HG02981 (cell line): ENCODE measurements at regions not wholly inside any gene's neighbourhood (a gene's known extent, or its start where the extent isn't known, plus 50 kb on each side); places are given as distances from the start of the nearest gene placed in this dataset.

Source experiments
- ATAC-seq: cut with Tn5 transposase; IDR thresholded peaks from one replicate; pipeline ENCODE4 v1.9.1; 2021; ENCODE audit warnings: mild to moderate bottlenecking, moderate library complexity; ENCODE audit not compliant: unreplicated experiment

DNA sequence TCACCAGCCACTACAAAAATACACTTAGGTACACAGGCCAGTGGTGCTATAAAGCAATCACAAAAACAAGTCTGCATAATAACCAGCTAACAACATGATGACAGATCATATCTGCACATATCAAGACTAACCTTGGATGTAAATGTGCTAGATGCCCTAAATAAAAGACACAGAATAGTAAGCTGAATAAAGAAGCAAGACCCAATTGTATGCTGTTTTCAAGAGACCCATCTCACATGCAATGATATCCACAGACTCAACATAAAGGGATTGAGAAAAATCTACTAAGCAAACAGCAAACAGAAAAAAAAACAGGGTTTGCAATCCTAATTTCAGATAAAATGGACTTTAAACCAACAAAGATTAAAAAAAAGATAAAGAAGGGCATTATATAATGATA is 505.4 kb upstream of the FZD8 start:
- no peak for ATAC-seq

DNA sequence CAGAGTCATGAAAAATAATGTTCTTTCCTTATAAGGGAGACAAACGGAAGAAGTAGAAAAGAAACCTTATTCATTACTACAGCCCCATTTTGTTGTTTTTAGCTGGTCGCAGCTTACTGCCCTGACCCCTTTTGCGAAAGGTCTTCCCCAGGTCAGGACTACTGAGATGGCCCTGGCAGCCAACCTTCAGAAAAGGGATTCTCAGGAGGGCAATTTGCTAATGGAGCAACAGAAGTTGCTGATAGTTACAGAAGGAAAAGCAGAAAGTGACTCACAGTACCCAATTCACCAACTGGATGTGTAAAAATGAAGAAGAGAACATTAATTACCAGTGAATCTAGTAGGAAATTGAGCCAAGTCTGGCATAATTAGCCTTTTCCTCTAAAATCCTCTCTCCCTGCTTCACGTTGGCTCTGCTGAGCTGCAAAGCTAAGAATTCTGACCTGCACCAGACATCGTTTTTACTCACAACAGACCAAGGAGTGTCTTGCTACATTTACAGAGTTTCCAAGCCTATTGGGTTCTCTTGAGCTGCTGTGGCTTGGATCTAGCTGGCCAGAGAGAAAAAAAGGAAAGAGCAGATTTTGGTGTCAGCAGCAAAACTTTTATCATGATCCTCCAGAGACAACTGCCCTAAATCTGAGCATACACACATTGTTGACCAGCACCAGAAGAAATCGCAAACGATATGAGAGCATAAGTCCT is 499.9 kb upstream of the FZD8 start:
- no peak for ATAC-seq

DNA sequence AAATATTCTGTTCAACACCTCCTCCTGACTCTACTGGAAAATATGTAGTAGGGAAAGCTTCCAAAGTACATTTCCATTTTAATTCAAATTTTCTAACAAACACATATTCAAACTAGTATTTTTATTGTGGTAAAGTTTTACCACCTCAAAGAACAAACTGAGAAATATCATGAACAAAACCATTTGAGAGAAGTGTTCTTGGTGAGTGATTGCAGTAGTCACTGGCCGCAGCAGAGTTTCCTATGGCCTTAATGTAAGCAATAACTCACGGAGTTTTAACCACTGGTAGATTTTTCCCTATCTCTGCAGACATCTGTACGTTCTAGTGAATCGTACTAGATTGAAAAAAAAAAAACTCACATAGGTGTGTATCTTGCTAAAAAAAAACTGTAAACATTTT is 487.0 kb upstream of the FZD8 start:
- no peak for ATAC-seq

DNA sequence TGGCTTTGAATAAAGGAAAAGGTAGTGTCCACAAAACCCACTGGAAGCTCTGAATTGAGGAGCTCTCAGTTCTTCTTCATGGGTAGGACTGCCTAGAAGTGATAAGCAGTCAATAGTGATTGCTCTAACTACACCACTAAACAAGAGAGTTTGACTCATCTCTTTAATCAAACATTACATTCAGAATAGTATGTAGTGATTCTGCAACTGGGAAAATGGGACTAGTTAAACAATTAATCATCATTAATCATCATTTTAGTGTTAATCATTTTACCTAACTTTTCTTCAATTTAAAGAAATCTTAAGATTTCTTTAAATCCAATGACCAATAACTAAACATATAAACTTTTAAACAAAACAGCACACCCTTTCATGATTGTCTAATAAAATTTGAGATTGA is 484.0 kb upstream of the FZD8 start:
- no peak for ATAC-seq

DNA sequence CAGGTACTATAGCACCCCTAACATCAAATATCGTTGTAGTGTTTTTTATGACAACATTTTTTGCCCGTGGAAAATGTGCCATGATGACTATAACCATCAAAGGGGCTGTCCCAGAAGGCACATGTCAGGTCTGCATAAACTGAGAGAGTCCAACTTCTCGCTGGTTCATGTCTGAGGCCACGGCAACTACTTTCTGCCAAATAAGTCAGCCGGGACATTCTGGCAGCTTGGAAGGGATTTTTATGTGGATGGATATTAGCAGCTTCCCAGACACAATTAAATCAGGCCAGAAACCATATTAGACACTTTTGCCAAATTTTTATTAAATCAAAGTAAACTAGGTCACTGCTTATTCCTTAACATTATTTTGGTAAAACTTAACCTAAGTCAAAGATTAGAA is 477.4 kb upstream of the FZD8 start:
- ATAC-seq = no peak

DNA sequence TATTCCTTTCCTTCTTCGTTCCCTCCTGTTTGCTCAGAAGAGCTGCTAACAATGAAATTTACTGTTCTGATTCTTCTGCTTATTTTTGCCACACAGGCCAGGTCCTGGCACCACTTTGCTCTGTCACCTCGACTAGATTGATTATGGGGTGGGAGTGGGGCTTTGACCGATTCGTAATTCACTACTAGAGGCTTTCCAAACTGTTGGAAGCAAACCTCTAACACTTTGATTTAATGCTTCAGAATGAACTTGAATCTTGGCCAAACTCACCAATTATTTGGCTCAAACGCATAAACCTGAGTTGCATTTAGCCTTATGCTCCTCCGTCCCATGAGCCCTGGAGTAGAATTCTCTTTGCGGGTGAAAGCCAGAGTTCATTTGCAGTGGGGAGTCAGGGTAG is 476.2 kb upstream of the FZD8 start:
- no peak for ATAC-seq

DNA sequence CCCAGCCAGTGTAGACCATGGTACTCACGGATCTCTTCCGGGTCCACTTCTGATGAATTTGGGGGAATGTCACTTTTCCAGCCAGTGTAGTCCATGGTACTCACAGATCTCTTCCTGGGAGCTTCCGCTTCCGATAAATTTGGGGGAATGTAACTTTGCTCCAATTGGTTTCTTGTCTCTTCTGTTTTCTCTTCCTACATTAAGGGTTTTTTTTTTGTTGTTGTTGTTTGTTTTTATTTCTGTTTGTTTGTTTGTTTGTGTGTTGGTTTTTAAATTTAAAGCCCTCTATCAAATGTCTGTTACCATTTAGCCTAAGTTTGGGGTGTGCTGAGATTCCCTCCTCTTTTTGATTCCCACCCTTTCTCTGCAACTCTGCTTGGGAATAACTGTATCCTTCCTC is 475.8 kb upstream of the FZD8 start:
- ATAC-seq = no peak

DNA sequence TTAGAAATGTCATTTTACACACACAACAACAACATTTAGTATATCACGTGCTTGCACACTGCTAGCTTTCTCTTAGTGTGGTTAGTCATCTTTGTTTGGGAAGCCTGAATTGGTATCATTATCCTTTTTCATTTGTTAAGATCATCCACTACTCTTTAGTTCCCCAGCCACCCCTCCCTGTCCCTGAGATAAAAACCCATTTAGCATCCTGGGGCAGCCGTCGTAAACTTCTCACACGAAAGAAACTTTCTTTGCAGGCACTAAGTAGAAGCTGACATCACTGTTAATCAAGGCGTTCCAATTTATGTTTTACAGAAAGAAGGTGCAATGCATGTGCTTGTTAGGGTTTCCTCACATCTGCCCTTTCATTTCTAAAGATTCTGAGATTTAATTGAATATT is 475.1 kb upstream of the FZD8 start:
- no peak for ATAC-seq

DNA sequence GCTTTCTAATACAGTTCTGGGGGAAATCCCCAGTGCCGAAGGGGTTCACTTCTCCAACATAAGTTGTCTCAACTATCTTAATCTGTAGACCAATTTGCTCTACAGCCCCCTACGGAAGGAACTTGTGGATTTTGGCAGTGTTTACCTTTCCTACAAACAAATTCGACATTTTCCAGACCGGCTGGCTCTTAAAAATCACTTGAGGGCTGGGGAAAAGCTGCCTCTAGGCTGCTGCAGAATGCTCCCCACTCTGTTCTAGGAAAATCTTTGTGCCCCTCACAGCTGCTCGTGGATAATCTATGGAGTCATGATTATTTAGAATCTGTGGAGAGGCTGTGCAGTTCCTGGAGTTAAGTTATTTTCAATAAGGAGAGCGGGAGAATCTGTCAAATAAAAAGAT is 474.6 kb upstream of the FZD8 start:
- no peak for ATAC-seq

DNA sequence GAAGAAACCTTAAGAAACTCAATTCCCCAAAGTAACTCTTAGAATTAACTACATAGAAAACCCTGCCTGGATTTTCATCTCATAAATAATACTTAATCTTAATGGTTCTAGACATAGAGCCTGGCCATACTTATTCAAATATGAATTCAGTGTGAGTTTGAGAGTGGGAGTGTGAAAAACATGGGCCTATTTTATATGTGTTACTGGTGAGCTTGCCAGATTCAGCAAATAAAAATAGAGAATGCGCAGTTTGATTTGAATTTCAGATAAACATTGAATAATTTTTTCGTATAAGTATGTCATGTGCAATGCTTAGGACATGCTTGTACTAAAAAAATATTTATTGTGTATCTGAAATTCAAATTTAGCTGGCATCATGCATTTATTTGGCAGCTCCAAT is 473.9 kb upstream of the FZD8 start:
- no peak for ATAC-seq

DNA sequence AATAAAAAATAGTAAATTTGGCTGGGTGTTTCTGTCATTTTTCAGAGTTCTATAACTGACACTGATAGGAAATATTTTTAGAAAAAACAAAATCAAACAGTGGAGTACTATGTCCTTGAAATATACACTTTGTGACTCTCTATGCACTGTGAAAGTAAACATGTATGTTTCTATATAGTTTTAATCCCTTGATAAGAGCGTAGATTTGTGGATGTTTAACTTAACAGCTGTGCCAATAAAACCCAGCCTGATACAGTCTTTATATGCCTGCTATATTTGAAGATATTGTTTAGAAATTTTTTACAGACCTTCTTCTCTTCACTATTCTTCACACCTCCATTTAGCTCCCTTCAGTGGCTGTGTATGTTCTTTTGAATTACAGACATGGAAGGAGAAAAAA is 473.3 kb upstream of the FZD8 start:
- no peak for ATAC-seq

DNA sequence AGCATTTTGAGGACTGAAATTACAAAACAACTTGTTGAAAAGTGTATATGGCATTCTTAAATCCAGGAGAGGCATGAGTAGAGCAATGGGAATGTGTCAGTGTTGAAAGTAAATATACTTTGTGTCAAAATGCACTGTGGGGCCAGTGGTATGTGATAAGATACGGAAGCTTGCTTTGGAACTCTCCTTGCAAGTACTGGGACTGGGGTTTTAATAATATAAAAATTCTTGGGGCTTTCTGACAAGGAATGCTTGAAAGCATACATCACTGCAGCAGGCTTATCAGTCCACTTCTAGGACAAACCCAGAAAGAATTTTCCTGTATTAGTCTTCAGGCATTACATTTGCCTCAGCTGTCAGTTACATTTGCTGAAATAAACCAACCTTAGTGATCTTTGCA is 472.8 kb upstream of the FZD8 start:
- no peak for ATAC-seq

DNA sequence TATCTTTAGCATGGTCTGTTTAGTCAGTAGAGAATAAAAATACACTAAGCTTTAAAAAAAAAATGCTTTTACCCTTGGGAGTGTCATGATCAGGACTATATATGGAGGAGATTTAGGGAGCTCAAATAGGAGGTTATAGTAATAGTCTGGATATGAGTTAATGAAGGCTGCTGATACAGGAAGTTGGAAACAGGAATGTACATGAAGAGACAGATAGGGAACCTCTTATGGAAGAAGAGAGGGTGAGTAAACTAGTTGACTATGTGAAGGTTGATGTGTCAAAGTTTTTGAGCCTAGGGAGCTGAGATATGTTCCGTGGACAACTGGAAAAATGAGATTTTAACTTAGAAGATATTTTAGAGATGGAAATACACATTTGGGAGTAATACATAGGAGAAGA is 472.0 kb upstream of the FZD8 start:
- no peak for ATAC-seq

DNA sequence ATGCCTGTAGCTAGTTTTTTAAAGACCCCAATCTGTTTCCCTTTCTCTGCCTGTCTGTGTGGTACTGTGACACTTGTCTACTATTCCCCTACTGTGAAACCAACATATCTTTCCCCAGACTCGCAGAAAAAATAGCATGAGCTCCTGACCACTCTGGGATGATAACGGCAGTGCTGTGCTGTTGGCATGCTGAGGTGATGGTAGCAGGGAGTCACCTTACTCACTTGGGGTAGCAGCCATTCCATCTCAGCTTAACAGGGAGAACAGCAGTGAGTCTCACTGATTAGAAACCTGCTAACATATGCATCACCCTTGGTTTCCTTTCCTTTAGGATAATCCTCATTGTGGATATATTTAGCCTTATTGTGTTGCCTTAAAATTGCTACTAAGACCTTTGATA is 469.6 kb upstream of the FZD8 start:
- no peak for ATAC-seq

DNA sequence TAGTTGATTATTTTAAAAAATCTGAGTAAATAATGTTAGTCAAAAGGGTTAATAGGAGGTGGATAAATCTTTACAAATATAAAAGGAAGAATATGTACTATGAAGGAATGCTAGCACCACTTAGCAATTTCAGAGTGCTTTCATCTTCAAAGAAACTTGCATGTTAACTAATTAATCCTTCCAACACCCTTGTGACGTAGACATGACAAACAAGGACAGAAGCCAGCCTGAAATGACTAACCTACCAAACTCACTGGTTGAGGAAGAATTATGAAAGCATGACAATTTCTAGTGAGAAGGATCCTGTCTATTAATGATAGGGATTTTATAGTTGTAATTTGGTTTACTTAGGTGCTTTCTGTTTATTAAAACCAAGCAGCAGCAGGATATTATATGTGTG is 468.0 kb upstream of the FZD8 start:
- ATAC-seq = no peak

DNA sequence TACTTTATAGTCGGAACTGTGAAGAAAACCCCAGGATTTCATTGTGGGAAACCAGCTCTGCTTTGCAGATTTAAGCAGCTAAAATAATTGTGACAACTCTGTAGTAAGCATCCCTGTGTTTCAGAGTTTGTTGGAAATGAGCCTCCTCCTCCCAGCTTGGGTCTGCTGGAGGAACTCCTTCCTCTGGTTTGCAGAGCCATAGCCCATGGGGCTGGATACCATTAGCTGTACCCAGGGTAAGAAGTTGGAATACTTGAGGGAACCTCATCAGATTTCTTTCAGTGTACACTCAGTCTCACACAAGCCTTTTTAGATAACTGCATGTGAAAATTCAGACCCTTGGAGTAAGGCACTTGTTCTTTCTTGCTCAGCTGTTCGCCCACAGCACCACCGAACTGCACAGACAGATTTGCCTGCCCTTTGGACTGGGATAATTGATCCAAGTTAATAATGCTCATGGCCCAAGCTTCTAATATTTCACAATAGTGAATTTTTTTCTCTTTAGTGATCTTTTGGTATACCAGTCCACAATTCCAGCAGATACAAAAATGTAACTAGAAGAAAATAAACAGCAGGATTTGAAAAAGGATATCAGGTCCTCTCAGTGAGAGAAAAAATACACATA is 467.4 kb upstream of the FZD8 start:
- ATAC-seq = no peak

DNA sequence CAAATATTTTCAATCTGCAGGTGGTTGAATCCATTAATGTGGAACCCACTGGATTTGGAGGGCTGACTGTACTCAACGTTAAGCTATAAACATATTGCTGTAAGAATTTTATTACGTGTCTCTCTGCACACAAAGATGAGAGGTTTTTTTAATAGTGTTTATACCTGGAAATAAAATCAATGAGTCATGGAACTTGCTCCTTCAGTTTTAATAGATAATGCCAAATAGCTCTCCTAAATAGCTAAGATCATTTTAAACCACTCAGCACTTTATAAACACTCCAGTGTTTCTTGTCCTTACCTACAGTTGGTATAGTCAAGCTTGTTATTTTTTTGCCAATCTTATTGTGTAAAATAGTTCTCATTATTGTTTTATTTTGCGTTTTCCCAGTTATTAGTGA is 455.6 kb upstream of the FZD8 start:
- ATAC-seq = no peak

DNA sequence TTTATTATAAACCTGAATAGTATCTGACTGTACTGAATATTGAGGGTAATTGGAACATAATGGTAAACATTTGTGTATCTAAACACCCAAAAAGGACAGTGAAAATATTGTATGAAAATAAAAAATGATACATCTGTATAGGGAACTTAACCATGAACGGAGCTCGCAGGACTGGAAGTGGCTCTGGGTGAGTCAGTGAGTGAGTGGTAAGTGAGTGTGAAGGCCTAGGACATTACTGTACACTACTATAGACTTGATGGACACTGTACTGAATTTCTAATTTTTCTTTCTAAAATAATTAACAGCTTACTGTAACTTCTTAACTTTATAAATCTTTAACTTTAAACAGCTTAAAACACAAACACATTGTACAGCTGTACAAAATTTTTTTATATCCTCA is 454.5 kb upstream of the FZD8 start:
- no peak for ATAC-seq

DNA sequence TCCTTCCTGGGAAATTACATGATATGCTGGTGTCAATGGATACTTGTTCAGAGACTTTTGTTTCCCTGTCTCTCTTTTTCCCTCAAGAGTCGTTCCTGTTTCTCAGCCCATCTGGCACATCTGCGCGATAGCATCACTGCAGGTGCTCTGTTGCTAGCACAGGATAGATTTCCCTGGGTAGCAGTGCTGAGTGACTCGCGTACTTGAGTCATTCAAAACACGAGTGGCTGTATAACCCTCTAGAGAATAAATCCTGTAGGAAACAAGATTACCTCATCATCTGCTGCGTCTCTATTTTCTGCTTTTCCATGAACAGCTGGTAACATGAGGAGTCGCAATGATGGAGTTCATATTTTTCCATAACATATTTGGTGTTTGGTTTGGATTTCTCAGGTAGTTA is 452.0 kb upstream of the FZD8 start:
- no peak for ATAC-seq

DNA sequence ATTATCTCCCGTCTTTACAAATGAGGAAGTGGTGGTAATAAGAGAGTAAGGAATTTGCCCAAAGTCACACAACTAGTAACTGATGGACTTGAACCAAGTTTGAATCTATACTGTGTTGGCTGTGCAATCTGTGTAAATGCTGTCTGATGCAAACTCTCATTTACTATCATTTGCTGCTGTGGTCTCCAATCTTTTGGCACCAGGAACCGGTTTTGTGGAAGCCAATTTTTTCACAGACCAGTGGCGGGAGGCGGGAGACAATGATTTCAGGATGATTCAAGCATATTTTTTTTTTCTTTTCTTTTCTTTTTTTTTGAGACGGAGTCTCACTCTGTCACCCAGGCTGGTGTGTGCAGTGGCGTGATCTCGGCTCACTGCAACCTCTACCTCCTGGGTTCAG is 450.0 kb upstream of the FZD8 start:
- no peak for ATAC-seq

DNA sequence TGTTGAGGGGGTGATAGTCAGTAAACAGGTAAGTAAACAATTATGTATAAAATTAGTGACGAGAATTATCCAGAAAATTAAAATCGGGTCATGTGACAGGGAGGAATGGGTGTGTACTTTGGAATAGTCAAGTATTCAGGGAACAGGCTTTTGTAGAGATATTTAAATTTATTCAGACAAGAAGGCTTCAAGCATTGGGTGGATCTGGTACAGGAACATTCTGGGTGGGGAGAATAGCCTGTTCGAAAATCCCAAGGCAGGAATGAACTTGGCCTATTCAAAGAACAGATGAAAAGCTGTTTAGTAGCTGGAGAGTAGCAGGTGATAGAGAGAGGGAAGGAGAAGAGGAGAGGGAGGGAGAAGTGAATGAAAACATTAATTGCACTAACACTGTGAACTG is 448.9 kb upstream of the FZD8 start:
- ATAC-seq = no peak

DNA sequence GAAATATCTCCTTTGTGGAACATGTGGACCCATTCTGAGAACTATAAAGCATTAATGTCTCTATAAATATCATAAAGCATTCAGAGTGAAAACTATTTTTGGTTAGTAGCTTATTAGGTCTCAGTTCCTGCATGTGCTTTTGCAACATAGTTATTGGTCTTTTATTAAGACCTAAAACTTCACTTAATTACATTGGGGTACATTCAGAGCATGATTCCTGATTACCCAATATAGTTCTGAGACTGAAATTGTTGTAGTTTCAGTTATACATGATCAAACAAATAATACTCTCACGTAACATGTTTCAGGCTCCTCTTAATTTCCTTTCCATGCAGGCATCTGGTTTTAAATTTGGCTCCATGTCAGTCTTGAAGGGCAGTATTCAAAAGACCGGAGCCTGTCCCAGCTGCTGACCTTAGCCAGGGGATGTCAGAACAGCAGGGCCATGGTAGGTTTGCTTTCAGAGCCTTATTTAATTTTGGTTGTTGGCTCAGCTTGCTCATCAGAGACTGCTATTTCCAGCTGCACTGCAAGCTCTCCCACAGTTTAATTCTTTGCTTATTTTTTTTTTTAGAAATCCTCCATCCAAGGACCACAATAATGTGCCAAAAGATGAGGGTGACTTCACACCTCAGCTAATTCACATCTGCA is 447.8 kb upstream of the FZD8 start:
- no peak for ATAC-seq
